Stimulated activated naive CD8-positive, alpha-beta T cell treated with anti-CD3 and anti-CD28 coated beads, Interleukin-15, amount 100 ng/mL, for 72 hours (primary cell): ENCODE measurements at regions not wholly inside any gene's neighbourhood (a gene's known extent, or its start where the extent isn't known, plus 50 kb on each side); places are given as distances from the start of the nearest gene placed in this dataset.

Experiments
- ATAC-seq: fragments of 150-1000 bp; cut with Tn5 transposase; 2 replicates; pipeline ENCODE4 v1.10.0; 2021; ENCODE audit warnings: mild to moderate bottlenecking, moderate library complexity
- DNase-seq, 2 donors: peaks; one replicate each; pipeline ENCODE4 v3.0.0; 2021 to 2022
- H3K27ac Mint-ChIP-seq, 2 donors: one replicate each; pipeline ENCODE4 v1.8.0; 2022; ENCODE audit warnings: mild to moderate bottlenecking in 2 of 2, mixed read lengths in 2 of 2, moderate library complexity in 2 of 2
- H3K27me3 Mint-ChIP-seq: one replicate; pipeline ENCODE4 v1.8.0; 2022; ENCODE audit warnings: mixed read lengths
- H3K4me1 Mint-ChIP-seq: one replicate; pipeline ENCODE4 v1.8.0; 2022; ENCODE audit warnings: mild to moderate bottlenecking, mixed read lengths
- H3K4me3 Mint-ChIP-seq, 2 donors: one replicate each; pipeline ENCODE4 v1.8.0; 2022; ENCODE audit warnings: mild to moderate bottlenecking in 2 of 2, mixed read lengths in 2 of 2, moderate library complexity in 1 of 2
- H3K9me3 Mint-ChIP-seq, 2 donors: one replicate each; pipeline ENCODE4 v1.8.0; 2022; ENCODE audit warnings: mixed read lengths in 2 of 2

GRCh38 chr14:84401631-84402030, 1128.3 kb upstream of the FLRT2 start:
- no peaks in the 10 kb centered on the region for H3K27me3 Mint-ChIP-seq
- no peaks in the 10 kb centered on the region for H3K4me1 Mint-ChIP-seq
- DNase-seq (no peak), ATAC-seq (no peak)
- no peak overlapping the region for H3K27ac Mint-ChIP-seq
- H3K4me3 Mint-ChIP-seq: no peak overlapping the region
- H3K9me3 Mint-ChIP-seq: peaks cover 8 to 25% of the 10 kb centered on the region in 2 donors

GRCh38 chr14:84403585-84403984, 1126.4 kb upstream of the FLRT2 start:
- Mint-ChIP-seq H3K4me3 (no peak overlapping the region), H3K9me3 (peaks cover 8 to 16% of the 10 kb centered on the region in 2 donors), H3K27me3 (no peaks in the 10 kb centered on the region), H3K27ac (no peak overlapping the region), H3K4me1 (no peaks in the 10 kb centered on the region)
- no peak for ATAC-seq
- no peak for DNase-seq

- no peak overlapping the region for H3K4me3 Mint-ChIP-seq
- no peak overlapping the region for H3K27ac Mint-ChIP-seq
- ATAC-seq (no peak), DNase-seq (no peak)
- no peaks in the 10 kb centered on the region for H3K27me3 Mint-ChIP-seq
- peaks cover 8 to 14% of the 10 kb centered on the region in 2 donors for H3K9me3 Mint-ChIP-seq
- no peaks in the 10 kb centered on the region for H3K4me1 Mint-ChIP-seq
Observed at GRCh38 chr14:84404246-84404645, 1125.7 kb upstream of the FLRT2 start.

- Mint-ChIP-seq H3K4me1 (no peaks in the 10 kb centered on the region), H3K27me3 (no peaks in the 10 kb centered on the region), H3K27ac (no peak overlapping the region), H3K4me3 (no peak overlapping the region), H3K9me3 (peaks cover 27 to 36% of the 10 kb centered on the region in 2 donors)
- DNase-seq: no peak
- no peak for ATAC-seq
Observed at GRCh38 chr14:84409435-84409834, 1120.5 kb upstream of the FLRT2 start.

GRCh38 chr14:84410344-84410743, 1119.6 kb upstream of the FLRT2 start:
- no peak for ATAC-seq
- no peak overlapping the region for H3K4me3 Mint-ChIP-seq
- no peaks in the 10 kb centered on the region for H3K27me3 Mint-ChIP-seq
- no peak overlapping the region for H3K27ac Mint-ChIP-seq
- H3K9me3 Mint-ChIP-seq: peaks cover 27 to 36% of the 10 kb centered on the region in 2 donors
- H3K4me1 Mint-ChIP-seq: no peaks in the 10 kb centered on the region
- no peak for DNase-seq

GRCh38 chr14:84420221-84420620, 1109.7 kb upstream of the FLRT2 start:
- peaks cover 0 to 26% of the 10 kb centered on the region in 2 donors for H3K9me3 Mint-ChIP-seq
- H3K27me3 Mint-ChIP-seq: no peaks in the 10 kb centered on the region
- no peak overlapping the region for H3K4me3 Mint-ChIP-seq
- no peak for DNase-seq
- H3K4me1 Mint-ChIP-seq: no peaks in the 10 kb centered on the region
- no peak for ATAC-seq
- no peak overlapping the region for H3K27ac Mint-ChIP-seq

GRCh38 chr14:84421621-84422020, 1108.3 kb upstream of the FLRT2 start:
- DNase-seq (no peak), ATAC-seq (no peak)
- Mint-ChIP-seq H3K9me3 (peaks cover 0 to 18% of the 10 kb centered on the region in 2 donors), H3K4me3 (no peak overlapping the region), H3K27ac (no peak overlapping the region), H3K27me3 (no peaks in the 10 kb centered on the region), H3K4me1 (no peaks in the 10 kb centered on the region)

GRCh38 chr14:84425968-84426367, 1104.0 kb upstream of the FLRT2 start:
- Mint-ChIP-seq H3K4me1 (no peaks in the 10 kb centered on the region), H3K27ac (no peak overlapping the region)
- ATAC-seq: no peak

GRCh38 chr14:84432676-84433075, 1097.3 kb upstream of the FLRT2 start:
- no peaks in the 10 kb centered on the region for H3K4me1 Mint-ChIP-seq
- peaks cover 0 to 8% of the 10 kb centered on the region in 2 donors for H3K9me3 Mint-ChIP-seq
- no peaks in the 10 kb centered on the region for H3K27me3 Mint-ChIP-seq
- no peak for ATAC-seq
- no peak for DNase-seq
- H3K4me3 Mint-ChIP-seq: no peak overlapping the region
- no peak overlapping the region for H3K27ac Mint-ChIP-seq

More at GRCh38 chr14:84425968-84426367, 1104.0 kb upstream of the FLRT2 start:
- Mint-ChIP-seq H3K9me3 (no peaks in the 10 kb centered on the region), H3K4me3 (no peak overlapping the region), H3K27me3 (no peaks in the 10 kb centered on the region)
- DNase-seq: no peak

GRCh38 chr14:84433961-84434360, 1096.0 kb upstream of the FLRT2 start:
- Mint-ChIP-seq H3K27ac (no peak overlapping the region), H3K9me3 (peaks cover 0 to 8% of the 10 kb centered on the region in 2 donors), H3K4me3 (no peak overlapping the region), H3K4me1 (no peaks in the 10 kb centered on the region), H3K27me3 (no peaks in the 10 kb centered on the region)
- DNase-seq (no peak), ATAC-seq (no peak)

- H3K27me3 Mint-ChIP-seq: no peaks in the 10 kb centered on the region
- H3K9me3 Mint-ChIP-seq: peaks cover 0 to 16% of the 10 kb centered on the region in 2 donors
- H3K4me3 Mint-ChIP-seq: no peak overlapping the region
- H3K4me1 Mint-ChIP-seq: no peaks in the 10 kb centered on the region
- no peak for ATAC-seq
- no peak overlapping the region for H3K27ac Mint-ChIP-seq
- DNase-seq: no peak
Observed at GRCh38 chr14:84435820-84436324, 1094.1 kb upstream of the FLRT2 start.

GRCh38 chr14:84436528-84436927, 1093.4 kb upstream of the FLRT2 start:
- ATAC-seq (no peak), DNase-seq (no peak)
- Mint-ChIP-seq H3K4me3 (no peak overlapping the region), H3K27ac (no peak overlapping the region), H3K27me3 (no peaks in the 10 kb centered on the region), H3K9me3 (peaks cover 0 to 20% of the 10 kb centered on the region in 2 donors), H3K4me1 (no peaks in the 10 kb centered on the region)

GRCh38 chr14:84442521-84442920, 1087.4 kb upstream of the FLRT2 start:
- no peak overlapping the region for H3K27ac Mint-ChIP-seq
- no peak for ATAC-seq
- H3K27me3 Mint-ChIP-seq: no peaks in the 10 kb centered on the region
- H3K9me3 Mint-ChIP-seq: peaks cover 12% of the 10 kb centered on the region in 2 donors
- no peaks in the 10 kb centered on the region for H3K4me1 Mint-ChIP-seq
- H3K4me3 Mint-ChIP-seq: no peak overlapping the region
- DNase-seq: no peak

GRCh38 chr14:84445486-84445885, 1084.5 kb upstream of the FLRT2 start:
- H3K27me3 Mint-ChIP-seq: no peaks in the 10 kb centered on the region
- no peak for DNase-seq
- H3K27ac Mint-ChIP-seq: no peak overlapping the region

GRCh38 chr14:84446250-84446649, 1083.7 kb upstream of the FLRT2 start:
- Mint-ChIP-seq H3K27ac (no peak overlapping the region), H3K27me3 (no peaks in the 10 kb centered on the region), H3K4me3 (no peak overlapping the region), H3K4me1 (no peaks in the 10 kb centered on the region), H3K9me3 (peaks cover 0 to 12% of the 10 kb centered on the region in 2 donors)
- no peak for DNase-seq
- ATAC-seq: no peak

More at GRCh38 chr14:84445486-84445885, 1084.5 kb upstream of the FLRT2 start:
- no peak for ATAC-seq
- Mint-ChIP-seq H3K4me3 (no peak overlapping the region), H3K4me1 (no peaks in the 10 kb centered on the region), H3K9me3 (peaks cover 6 to 12% of the 10 kb centered on the region in 2 donors)

- no peaks in the 10 kb centered on the region for H3K27me3 Mint-ChIP-seq
- H3K27ac Mint-ChIP-seq: no peak overlapping the region
- H3K4me3 Mint-ChIP-seq: no peak overlapping the region
- DNase-seq (no peak), ATAC-seq (no peak)
- H3K4me1 Mint-ChIP-seq: no peaks in the 10 kb centered on the region
- no peaks in the 10 kb centered on the region for H3K9me3 Mint-ChIP-seq
Observed at GRCh38 chr14:84453307-84453950, 1076.5 kb upstream of the FLRT2 start.

GRCh38 chr14:84454114-84454513, 1075.8 kb upstream of the FLRT2 start:
- ATAC-seq (no peak), DNase-seq (no peak)
- no peaks in the 10 kb centered on the region for H3K4me1 Mint-ChIP-seq
- no peak overlapping the region for H3K27ac Mint-ChIP-seq
- no peaks in the 10 kb centered on the region for H3K27me3 Mint-ChIP-seq
- H3K9me3 Mint-ChIP-seq: no peaks in the 10 kb centered on the region
- no peak overlapping the region for H3K4me3 Mint-ChIP-seq
